T-helper 9 cell (primary cell): ENCODE measurements at regions not wholly inside any gene's neighbourhood (a gene's known extent, or its start where the extent isn't known, plus 50 kb on each side); places are given as distances from the start of the nearest gene placed in this dataset.
"Not testable (repeated sequence)": the region's sequence is repeated elsewhere in the genome, so short reads cannot be mapped to it uniquely, and the experiment has no call there.

ENCODE experiments used
- DNase-seq: peaks from one replicate; pipeline ENCODE4 v3.0.0-alpha.2; 2020

DNA sequence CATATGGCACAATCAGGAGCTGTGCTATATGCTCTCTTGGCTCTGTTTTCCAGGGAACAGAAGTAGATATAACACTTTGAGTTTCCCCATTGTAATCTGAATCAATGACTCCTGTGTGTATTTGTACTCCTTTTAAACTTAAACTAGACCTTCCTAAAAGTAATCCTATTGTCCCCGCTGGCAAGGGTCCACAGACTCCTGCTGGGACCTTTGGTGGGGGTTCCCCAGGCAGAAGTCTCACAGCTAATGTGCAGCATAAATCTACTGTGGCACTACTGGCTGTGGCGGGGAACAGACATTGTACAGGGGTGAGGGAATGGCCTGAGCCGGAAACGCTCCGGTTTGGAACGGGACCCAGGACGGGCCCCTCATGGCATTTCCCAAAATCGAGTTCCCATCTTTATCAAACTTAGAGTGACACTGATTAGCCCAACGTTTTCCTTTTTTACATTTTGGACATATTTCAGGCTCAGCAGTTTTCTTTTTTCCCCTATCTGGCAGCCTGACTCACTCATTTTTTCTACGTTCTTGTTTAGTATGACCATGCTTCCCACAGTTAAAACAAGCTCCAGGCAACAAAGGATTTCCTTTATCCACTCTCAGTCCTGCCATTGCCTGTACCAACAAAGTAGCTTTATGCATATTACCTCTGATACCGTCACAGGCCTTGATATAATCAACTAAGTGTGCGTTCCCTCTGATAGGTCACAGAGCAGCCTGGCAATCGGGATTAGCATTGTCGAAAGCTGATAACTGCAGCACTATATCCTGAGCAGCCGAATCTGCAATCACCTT lies 59.5 kb upstream of the LPCAT1 start:
- DNase-seq, result not testable (repeated sequence)

DNA sequence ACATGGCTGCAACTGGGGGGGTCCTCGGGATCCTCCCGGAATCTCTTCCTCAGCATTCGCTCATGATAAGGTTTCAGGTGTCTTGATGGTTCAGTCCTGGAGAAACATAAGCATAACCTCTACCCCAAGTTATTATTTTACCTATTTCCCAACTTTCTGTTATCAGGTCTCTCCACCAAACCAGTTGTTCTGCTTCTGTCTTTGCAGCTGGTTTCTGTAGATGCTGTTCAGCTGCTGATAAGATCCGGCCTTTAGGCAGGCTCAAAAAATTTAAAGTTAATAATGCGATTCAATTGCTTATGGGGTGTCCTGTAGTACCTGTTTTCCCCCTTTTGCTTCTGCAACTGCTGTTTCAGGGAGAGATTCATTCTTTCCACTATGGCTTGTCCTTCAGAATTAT lies 55.6 kb upstream of the LPCAT1 start:
- not testable (repeated sequence) for DNase-seq

DNA sequence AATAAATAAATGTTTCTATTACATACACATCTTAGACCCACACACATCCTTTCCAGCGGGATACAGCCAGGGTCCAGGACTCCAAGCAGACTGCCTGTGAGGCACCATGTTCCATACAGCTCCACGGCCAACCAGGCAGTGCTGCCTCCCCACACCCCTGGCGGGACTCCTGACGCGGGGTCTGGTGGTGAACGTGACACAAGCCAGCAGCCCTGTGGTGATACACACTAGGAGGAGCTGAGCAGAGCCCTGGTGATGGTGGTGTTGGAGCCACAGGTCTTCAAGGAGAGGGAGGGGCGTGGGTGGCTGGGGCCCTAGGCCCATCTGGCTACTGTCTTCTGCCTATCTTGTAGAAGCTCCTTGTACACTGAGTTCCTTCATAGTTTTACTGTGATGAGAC lies 53.1 kb upstream of the LPCAT1 start:
- not testable (repeated sequence) for DNase-seq

DNA sequence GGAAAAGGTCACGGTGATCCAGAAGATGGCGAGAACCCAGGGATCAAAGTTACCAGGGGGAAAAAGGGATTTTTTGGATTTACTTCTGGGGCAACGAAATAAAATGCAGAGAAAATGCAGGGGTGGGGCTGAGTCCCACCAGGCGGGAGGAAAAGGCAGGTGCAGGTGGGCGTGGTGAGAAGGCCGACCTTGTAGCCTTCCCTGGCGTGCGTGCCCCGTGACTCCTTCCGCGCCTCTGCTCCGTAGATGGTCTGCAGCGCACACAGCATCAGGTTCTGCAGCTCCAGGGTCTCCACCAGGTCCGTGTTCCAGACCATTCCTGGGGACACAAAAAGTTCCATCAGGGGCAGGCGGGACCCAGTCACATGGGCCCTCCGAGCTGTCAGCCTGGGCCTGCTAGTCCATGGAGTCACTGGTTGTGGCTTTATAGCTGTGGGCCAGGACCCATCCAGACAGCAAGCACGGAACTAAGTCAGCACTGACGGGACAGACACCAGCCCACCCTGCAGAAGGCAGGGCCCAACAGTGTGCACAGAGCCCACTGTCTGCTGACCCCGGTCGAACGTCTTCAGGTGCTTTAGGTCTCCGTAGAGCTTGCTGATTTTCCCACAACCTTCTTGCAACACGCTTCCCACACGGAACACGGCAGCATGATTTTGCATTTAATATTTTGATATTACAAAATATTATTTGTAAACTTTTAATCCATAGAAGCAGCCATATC lies 52.4 kb upstream of the LPCAT1 start:
- DNase-seq, result not testable (repeated sequence)

DNA sequence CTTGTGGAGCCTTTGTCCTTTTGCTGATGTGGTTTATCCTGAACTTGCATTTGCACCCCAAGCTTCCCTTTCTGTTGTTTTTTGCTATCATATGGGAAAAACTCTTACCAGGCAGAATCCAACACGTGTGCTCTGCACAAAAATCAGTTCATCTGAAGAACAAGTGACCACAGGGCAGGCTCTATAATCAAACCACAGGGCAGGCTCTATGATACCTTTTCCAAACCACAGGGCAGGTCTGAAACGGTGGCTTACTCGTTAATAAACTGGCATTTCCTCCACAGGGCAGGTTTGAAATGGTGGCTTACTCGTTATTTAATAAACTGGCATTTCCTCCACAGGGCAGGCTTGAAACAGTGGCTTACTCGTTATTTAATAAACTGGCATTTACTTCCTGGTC lies 51.7 kb upstream of the LPCAT1 start:
- not testable (repeated sequence) for DNase-seq

DNA sequence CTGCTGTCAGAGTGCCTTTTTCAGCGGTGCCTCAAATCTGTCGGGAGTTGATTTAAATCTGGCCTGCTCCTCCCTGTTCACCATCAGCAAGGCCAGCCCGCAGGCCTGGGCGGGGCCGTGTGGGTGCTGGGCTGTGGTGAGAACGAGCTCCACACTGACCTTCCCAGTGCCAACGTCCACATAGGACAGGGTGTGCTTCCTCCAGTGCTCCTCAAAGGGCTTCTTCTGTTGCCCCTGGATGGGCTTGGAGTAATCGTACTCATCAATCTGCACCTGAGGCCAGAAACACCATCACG lies 50.2 kb upstream of the LPCAT1 start:
- not testable (repeated sequence) for DNase-seq

DNA sequence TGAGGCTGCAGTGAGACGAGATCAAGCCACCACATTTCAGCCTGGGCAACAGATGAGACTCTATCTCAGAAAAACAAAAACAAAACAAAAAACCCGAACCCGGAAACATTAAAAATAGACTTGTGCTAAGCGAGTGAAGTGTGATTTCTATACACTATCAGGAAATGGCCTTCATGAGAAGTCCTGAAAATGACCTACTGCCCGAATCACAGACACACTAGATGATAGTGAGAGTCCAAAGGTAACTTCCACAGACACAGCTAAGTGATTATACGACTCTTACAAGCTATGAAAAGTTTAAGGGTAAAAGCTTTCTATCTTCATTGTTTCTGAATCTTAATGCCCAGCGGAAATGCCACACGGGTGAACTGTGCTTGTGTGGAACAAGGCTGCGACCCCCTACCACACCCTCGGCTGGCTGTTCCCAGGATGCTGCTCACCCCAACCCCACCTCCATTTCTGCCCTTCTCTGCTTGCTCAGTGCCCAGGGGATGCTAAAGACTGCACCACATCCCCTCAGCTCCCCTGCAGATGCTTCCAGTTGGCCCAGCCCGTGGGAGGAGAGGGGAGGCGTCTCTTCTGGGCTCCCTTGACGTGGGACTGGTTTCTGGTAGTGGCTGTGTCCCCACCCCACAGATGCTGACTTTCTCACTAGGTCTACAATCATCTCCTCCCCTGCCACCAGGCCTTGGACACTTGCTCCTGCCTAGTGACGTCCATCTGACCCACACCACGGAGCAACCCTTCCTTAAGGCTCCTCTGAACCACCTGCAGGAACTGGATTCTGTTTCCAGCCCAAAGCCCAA lies 49.7 kb upstream of the LPCAT1 start:
- DNase-seq, result not testable (repeated sequence)
